NCI-H187 treated with DMSO at 0.1 percent for 48 hours (cell line): ENCODE measurements at regions not wholly inside any gene's neighbourhood (a gene's known extent, or its start where the extent isn't known, plus 50 kb on each side); places are given as distances from the start of the nearest gene placed in this dataset.
"Not testable (repeated sequence)": the region's sequence is repeated elsewhere in the genome, so short reads cannot be mapped to it uniquely, and the experiment has no call there.

ENCODE experiments used
- DNase-seq: peaks from one replicate; lab custom pipeline; 2025; lab: John Stamatoyannopoulos, UW

- DNase-seq: no peak
Observed at GRCh38 chr1:165147799-165148198, 208.7 kb downstream of the LMX1A start.

- peak; percentile 39 for DNase-seq
Observed at GRCh38 chr1:165144757-165145397, 211.6 kb downstream of the LMX1A start.

GRCh38 chr1:165143437-165144065 is 213.0 kb downstream of the LMX1A start:
- no peak for DNase-seq

- DNase-seq: no peak
Observed at GRCh38 chr1:165138960-165139359, 217.6 kb downstream of the LMX1A start.

- no peak for DNase-seq
Observed at GRCh38 chr1:165137551-165138316, 218.8 kb downstream of the LMX1A start.

GRCh38 chr1:165134431-165134830 is 222.1 kb downstream of the LMX1A start:
- no peak for DNase-seq

- DNase-seq: peak; percentile 69
Observed at GRCh38 chr1:165129568-165130164, 226.8 kb downstream of the LMX1A start.

- DNase-seq: no peak
Observed at GRCh38 chr1:165124772-165125171, 231.7 kb downstream of the LMX1A start.

GRCh38 chr1:165119086-165119485 is 237.4 kb downstream of the LMX1A start:
- DNase-seq: no peak

GRCh38 chr1:165117482-165117881 is 239.0 kb downstream of the LMX1A start:
- DNase-seq: no peak

- no peak for DNase-seq
Observed at GRCh38 chr1:165116732-165117131, 239.8 kb downstream of the LMX1A start.

- no peak for DNase-seq
Observed at GRCh38 chr1:165116171-165116570, 240.3 kb downstream of the LMX1A start.

GRCh38 chr1:165114889-165115285 is 241.6 kb downstream of the LMX1A start:
- no peak for DNase-seq

- peak; percentile 68 for DNase-seq
Observed at GRCh38 chr1:165114022-165114888, 242.3 kb downstream of the LMX1A start.

- DNase-seq: no peak
Observed at GRCh38 chr1:165112260-165112659, 244.3 kb downstream of the LMX1A start.

GRCh38 chr1:165109013-165109412 is 247.5 kb downstream of the LMX1A start:
- peak; percentile 66 for DNase-seq

GRCh38 chr1:165092542-165093162 is 263.9 kb downstream of the LMX1A start:
- not testable (repeated sequence) for DNase-seq

GRCh38 chr1:165080253-165080896 is 276.1 kb downstream of the LMX1A start:
- no peak for DNase-seq

- DNase-seq: no peak
Observed at GRCh38 chr1:165078391-165078790, 278.1 kb downstream of the LMX1A start.

GRCh38 chr1:165075725-165076370 is 280.7 kb downstream of the LMX1A start:
- DNase-seq: peak; percentile 36
